NCI-H146 treated with DMSO at 0.1 percent for 48 hours (cell line): ENCODE measurements at regions not wholly inside any gene's neighbourhood (a gene's known extent, or its start where the extent isn't known, plus 50 kb on each side); places are given as distances from the start of the nearest gene placed in this dataset.

Source experiments
- DNase-seq: peaks from one replicate; lab custom pipeline; 2025; ENCODE audit not compliant: unreplicated experiment; lab: John Stamatoyannopoulos, UW

DNA sequence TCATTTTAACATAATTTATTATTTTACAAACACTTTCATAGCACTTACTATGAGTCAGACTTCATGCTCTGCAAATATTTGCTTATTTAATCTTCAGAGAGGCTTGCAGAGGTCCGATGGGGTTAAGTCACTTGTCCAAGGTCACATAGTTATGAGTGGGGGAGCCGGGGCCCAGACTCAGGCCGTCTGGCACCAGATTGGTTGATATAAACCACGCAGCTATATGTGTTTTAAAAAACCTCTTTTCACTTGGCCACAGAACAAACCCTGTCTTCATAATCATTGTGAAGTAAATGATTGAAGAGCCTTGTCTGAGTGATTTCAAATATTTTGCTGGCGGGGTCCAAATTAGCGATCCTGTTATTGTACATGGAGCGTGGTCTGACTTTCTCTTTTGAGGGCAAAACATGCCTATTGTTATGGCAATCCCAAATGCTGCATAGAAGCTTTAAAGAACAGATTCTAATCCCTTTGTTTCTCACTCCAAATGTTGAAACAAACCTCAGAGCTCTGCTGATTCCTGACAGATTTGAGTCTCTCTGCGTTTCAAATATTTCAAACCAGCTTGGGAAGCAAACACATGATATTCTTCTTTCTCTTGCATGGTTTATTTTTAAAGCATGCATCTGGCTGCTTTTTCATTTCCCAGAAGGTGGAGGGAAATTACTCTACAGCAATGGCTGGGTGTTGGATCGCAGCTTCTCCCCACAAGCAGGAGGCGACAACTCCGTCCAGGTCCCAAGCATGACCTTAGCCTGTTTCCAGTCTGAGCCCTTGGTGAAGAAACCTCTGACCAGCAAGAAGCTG is 142.4 kb downstream of the DDX1 start:
- DNase-seq, result no peak

DNA sequence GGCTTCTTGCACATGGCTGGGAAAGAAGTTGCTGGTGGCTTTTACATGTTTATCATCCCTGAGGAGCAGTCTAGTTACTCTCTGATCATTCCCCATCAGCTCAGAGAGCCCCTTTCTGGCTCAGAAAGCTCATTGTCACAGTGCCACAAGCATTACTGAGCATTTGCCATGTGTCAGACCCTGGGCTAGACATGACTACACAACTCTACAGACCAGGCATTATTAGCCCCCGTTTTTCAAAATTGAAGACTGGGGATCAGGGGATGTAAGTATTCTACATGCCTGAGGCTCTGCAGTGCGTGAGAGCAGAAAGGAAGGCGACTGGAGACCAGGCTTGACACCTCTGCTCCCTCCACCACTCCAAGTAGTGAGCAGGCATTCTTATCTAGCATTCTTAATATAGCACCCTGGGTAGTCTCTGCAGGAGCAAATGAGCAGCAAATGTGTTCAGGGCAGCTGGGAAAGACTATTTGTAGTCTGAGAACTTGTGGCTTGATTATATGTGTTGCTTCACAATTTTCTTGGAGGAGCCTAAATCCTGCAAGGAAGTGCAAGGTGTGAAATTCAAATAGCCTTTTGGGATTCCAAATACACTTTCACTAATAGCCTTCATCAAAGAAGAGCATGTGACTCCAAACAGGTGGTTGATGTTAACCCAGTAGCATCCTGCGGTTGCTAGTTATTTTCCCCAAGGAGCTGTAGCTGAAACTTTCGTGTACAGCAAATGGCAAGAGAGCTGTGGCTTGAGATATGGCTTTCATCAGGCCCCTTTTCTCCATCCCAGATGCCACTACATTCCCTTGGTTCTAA is 143.2 kb downstream of the DDX1 start:
- DNase-seq, result no peak

DNA sequence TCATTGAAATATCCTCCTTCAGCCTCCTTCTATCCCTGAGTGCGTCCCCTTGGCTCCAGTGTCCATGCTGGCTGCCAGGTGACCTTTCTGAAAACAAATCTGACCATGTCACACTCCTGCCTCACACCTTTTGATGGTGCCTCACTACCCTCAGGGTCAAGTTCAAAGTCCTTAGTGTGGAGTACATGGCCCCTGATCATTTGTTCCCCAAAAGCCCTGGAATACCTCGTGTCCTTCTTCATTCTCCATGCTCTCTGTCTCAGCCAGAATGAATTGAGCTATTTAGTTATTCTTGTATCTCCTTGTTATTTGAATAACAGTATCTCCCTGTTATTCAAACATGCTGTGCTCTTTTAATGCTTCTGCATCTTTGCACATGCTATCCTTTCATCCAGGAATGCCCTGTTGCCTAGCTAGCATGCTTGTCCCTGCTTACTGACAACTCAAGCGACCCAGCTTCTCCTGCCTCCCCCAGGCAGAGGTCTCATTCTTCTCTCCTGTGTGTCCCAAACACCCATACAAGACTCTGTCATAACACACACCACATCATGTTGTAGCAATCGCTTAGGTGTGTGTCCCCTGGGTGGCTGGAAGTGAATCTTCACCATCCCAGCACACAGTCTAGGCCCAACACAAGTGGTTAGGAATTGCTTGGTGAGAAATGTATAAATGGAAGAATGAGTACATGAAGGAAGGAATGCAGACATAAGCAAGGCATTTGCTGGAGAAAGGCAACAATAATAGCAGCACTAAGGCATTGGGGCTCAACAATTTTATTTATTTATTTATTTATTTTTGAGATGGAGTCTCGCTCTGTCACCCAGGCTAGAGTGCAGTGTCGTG is 144.0 kb downstream of the DDX1 start:
- no peak for DNase-seq

DNA sequence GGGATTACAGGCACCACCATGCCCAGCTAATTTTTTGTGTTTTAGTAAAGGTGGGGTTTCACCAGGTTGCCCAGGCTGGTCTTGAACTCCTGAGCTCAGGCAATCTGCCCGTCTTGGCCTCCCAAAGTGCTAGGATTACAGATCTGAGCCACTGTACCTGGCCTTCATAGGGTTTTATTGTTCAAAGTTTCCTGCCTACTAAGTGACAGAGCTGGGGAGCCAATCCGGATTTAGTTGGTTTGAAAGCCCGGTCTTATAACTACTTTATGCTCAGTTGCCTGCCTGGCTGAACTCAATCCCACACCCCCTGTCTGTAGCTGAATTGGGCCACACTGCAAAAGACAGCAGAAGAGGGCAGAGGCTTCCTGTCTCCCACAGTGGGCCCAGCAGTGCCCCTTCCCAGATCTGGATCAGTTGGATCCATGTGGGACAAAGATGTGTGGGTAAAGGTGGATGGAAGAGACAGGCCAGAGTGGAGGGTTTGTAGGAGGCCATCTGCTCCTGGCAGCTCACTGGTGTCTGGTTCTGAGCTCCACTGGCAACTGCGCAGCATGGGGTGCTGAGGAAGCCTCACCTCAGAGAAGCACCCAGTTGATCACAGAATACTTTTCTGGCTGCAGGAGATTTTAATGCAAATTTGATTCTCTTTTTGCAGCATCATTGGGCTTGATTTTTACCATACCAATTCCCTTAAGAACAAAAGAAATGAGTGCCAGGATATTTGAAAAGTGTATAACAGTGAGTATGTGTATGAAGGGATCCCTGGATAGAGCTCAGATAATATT is 144.9 kb downstream of the DDX1 start:
- no peak for DNase-seq

DNA sequence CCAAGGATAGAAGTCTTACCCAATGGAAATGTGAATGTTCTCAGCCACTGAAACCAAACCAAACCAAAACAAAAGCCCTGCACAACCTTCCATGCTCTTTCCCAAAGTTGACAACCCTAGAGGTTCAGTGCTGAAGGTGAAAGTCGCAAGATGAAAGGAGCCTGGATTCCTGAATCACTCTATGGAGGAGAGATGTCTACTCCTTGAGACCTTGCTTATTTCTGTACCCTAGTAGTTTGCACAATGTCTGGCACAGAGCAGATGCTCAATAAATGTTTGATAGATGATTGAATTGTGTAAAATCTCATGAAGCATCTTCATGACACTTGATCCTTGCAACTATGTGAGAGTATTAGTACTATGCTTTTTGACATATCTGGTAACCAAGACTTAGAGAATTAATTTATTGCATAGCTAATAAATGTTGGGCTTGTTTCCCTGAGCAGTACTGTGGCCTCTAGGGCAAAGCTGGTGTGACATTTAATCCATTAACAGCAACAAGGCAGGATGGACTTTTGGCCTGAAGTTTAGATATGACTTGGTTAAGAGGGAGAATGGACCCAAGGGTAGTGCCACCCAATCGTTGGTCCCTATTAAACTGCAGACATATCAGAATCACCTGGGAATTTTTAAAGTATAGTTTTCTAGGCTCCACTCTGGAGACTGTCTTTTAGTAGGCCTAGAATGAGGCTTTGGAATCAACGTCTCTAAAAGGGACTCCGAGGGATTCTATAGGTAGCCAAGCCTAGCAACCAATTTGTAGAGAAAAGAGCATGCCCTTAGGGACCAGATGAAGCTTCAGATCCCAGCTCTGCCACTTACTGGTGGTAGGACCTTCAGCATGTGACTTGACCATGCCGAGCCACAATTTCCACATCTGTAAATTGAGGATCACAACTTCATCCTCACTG is 145.9 kb downstream of the DDX1 start:
- no peak for DNase-seq

DNA sequence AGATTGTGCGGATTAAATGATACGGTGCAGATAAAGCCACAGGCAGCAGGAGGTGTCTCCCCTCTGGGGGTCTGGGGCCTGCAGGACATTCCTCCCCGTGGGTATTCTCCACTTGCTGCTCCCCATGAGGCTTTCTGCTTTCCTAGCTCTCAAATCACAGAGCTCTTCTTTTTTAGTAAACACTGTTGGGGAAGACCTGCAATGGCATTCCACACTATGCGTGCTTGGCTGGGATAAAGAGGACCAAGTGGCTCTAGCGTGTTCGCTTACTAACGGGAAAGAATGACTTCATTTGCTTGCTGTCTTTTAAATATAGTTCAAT is 146.5 kb downstream of the DDX1 start:
- no peak for DNase-seq

DNA sequence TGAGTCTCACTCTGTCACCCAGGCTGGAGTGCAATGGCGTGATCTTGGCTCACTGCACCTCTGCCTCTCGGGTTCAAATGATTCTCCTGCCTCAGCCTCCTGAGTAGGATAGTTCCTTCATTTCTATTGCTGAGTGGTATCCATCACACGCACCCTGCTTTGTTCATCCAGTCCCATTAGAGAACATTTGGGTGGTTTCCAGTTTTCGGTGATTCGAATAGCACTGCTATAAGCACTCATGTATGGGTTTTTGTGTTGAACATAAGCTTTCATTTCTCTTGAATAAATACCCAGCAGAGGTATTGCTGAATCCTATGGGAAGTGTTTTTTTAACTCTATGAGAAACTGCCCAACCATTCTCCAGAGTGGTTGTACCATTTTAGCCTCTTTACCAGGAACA is 147.3 kb downstream of the DDX1 start:
- DNase-seq, result no peak

DNA sequence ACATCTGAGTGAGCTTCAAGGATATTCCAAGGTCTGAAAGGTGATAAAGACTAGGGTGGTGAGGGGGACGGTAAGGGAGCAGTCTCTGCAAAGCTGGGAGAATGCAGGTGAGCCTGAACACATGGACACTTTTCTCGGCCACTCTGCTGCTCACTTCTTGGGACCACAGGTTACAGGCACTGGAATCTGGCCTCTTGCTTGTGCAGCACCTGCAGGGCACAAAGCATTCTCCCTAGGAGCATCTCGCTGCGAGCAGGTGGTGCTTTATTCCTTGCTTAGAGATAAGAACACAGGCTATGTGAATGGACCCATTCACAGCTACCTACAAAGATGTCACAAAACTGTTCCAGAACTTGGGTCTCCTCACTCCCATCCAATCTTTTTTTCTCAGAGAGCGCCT is 153.2 kb downstream of the DDX1 start:
- DNase-seq, result no peak

DNA sequence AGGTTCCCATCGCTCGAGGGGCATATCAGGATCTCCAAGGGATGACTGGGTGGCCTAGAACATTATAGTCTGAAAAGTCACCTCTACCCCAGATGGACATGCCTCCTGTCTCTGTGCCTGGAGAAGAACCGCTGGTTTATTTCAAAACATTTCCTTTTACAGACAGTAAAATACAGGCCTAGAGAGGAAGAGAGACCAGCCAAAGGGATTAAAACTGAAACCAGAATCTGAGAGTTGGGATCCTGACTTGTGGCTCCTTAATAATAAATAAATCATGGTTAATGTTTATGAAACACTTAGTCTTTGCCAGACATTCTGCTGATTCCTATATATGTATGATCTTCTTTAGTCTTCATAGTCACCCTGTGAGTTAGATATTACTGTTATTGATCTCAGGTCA is 153.7 kb downstream of the DDX1 start:
- no peak for DNase-seq

DNA sequence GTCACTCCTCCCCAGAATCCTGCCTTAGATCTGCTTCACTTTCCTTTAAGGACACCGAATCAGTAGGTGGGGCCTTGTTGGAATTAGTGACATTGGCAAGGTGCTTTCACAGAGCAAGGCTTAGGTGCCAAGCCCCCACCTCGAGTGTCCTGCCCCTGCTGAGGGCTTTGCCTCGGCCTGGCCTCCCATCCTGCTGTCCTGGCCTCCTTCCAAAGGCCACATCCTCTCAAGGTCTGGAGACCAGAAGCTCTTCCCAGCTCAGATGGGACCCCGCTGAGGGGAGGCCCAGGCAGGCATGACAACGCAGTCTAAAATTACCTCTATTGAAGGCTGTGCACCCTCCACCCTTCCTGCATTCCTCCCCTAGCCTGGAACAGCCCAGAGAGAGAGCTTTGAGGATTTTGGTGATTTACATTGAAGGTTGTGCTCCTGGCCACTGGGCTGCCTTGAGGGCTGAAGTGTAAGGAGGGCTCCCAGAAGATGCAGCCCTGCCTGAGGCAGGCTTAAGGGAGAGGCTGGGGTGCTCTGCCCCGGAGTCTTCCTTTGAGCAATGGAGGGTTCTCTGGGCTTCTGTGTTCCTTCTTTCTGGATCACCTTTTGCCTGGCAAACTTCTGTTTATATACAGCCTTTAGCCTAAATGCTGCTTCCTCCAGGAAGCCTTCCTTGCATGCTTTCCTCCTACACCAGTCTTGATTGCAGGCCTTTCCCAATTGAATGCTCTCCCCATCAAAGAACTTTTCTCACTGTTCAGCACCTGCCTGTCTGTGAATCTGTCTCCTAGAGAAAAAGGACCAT is 154.4 kb downstream of the DDX1 start:
- DNase-seq, result no peak

DNA sequence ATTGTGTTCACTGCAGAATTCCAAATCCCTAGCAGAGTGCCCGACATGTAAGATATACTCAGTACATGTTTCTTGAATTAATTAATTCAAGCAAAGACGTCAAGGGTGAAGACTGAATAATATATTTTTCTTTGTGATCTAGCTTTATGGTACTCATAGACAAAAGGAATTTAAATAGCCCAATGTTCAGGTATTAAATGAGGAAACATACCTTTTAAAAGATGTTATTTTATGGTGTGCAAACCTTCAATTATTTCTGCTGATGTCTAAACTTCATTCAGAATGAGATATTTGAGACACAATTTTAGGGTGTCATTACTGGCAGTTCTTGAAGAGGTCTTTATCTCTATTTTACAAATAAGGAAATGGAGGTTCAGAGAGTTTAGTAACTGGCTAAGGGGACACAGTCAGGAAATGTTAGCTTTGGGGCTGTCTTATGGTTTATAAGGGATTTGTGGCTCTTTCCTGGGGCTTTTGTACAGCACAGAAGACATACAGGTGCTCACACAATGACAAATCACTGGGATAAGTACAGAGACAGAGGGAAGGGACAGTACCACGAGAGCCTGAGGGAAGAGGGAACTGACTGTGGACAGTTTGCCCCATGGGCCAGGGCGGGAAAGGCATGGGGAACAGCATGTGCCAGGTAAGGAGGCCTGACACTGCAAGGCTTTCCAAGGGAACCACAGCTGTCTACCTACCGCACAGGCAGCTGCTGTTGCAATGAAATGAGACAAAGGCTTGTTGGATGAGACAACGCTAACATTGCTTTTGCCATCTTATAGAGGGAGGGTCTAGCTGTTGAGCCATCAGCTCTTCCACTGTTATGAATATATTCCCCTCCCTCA is 155.3 kb downstream of the DDX1 start:
- DNase-seq, result no peak

DNA sequence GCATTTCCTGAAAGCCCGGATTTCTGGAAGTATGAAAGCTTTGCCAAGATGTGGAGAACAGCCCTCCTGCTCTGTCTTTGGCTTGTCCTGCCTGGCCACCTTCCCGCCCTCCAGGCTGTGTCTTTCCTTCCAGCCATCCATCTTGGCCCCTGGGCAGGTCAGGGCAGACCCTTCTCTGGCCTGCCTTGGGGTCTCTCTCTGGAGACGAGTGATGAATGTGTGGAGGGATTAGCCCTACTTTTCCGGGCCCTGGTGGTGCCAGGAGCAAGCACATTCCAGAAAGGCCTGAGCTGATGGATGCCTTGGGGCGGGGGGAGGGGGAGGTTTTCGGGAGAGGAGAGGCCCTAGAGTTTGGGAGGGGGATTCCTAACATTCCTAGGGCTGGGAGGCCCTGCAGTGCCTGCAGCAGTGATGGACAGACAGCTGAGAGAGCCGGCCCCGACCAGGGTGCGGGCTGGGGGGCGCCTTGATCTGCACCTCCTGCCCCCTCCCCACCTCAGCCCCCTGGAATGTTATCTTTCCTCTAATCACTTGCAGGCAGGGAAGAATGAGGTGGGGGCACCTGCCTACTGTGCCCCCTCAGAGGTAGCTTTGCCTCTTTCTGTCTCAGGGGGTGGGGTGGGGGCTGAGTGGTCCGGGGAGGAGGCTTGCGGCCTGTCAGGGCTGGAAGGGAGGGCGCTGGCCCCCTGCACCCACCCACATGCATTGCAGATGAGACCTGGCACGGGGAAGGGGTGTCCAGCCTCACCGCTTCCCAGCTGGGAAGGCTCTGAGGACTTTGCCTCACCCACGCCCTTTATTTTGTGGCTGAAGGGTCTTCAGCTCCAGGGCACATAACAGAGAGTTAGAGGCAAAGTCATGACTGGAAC is 156.2 kb downstream of the DDX1 start:
- no peak for DNase-seq

DNA sequence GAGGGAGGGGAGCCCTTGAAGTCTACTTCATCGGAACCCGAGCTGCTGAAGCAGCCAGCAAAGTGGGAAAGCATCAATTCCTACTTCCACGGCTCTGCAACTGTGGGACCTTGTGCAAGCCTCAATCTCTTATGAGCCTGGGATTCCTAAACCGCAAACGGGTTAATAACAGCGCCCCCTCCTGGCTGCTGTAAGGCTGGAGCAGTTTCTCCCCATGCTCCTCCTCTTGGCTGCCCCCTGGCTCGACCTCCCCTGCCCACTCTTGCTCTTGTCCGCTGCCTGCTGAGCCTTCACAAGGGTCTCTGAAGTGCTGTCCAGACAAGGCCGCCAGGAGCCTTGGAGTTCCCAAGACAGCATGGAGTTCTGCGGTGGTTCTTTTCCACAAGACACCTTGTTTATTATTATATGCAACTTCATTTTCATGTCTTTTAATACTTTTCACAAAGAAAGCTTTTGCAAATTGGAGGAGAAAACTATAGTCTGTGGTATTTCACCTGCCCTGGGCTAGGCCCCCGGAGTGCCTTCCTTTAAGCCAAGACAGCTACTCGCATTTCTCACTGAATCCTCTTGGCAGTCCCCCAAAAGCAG is 157.2 kb downstream of the DDX1 start:
- DNase-seq, result no peak

DNA sequence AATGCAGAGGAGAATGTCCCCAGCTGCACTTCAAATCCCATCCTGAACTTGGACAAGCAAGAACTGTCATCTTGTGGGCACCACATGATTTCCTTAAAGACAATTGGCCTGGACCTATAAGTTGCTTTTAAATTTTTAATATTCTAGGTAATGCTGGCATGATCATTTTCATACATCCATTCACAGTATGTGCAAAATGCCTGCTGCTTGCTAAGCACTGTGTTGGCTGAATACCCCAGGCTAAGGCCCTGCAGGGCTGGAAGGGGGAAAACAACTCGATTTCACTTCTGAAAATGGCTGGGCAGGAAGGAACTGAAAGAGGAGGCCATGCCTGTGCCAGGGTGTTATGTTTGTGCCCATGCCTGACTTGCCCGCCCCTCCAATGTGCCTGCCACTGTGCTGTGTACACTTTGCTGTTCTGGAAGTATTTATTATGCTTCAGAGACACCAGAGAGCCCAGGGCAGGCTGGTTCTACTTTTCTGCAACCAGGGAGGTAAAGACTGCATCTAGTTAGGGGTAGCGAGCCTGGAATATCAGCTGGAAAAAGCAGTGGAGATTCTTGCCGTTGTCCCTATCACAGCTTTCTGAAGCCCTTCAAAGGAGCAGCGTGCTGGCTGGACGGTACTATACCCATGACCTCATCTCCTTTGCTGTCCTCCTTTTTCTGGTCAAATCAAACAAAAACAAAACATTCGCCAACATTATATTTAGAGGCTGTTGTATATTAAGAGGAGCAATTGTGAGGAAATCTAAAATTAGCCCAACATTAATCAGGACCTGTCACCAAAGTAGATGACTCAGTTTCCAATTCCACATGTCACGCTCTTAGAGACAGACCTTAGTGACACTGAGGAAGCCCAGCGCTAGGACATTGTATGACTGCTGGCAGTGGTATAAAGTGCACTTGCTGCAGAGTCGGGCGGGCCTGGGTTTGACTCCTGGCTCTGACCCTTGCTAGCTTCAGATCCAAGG is 158.1 kb downstream of the DDX1 start:
- DNase-seq, result no peak

DNA sequence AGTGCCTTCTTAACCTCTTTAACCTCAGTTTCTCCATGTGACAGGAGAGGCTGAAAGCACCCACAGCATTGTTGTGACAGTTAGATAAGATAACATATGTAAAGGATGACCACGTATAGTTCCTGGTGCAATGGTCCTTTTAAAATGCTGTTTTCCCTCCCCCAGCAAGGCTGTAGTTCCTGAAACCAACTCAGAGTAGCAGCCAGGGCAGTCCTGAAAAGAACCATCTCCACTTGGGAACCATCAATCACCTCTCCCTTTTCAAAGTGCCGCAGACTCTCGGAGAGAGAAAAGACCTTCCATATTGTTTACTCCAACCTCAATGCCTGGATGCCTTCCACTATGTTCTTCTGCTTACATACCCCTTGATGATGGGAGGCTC is 158.8 kb downstream of the DDX1 start:
- no peak for DNase-seq

DNA sequence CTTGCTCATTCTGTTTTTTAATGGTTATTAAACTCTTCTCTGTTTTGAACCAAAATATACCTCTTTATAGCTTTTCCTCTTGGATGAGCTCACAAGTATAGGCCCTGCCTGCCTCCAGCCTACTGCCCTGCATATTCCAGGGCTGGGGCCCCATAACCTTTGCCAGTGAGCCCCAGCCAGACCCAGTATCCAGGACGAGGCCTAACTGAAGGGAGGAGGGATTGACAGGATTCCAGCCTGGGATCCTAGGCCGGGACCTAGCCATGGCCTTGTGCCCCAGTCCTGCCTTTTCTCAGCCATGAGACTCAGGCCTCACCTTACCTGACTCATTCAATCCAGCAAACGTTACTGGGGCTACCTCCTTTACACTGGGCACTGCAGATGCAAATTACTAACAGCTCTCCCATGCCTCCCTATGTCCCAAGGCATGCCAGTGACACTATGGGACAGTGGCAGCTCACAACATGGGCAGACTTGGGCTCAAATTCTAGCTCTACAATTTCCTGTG is 159.2 kb downstream of the DDX1 start:
- DNase-seq, result no peak
